CD4-positive, alpha-beta T cell treated with Interleukin-17A for 1 hour (primary cell): ENCODE measurements at regions not wholly inside any gene's neighbourhood (a gene's known extent, or its start where the extent isn't known, plus 50 kb on each side); places are given as distances from the start of the nearest gene placed in this dataset.
"Not testable (repeated sequence)": the region's sequence is repeated elsewhere in the genome, so short reads cannot be mapped to it uniquely, and the experiment has no call there.

Experiments
- DNase-seq: peaks from one replicate; pipeline ENCODE4 v3.0.0-alpha.2; 2020

- DNase-seq: no peak
Measured at GRCh38 chrX:50967736-50968135, 57.2 kb downstream of the BMP15 start.

- not testable (repeated sequence) for DNase-seq
Measured at GRCh38 chrX:50968871-50969635, 58.5 kb downstream of the BMP15 start.

GRCh38 chrX:50971395-50971794 lies 60.9 kb downstream of the BMP15 start:
- DNase-seq: no peak

GRCh38 chrX:50973199-50973598 lies 62.7 kb downstream of the BMP15 start:
- DNase-seq: no peak

GRCh38 chrX:50978920-50979682 lies 68.6 kb downstream of the BMP15 start:
- DNase-seq: no peak

- no peak for DNase-seq
Measured at GRCh38 chrX:50980251-50980650, 69.7 kb downstream of the BMP15 start.

- DNase-seq: peak; percentile 1
Measured at GRCh38 chrX:50988649-50989048, 78.1 kb downstream of the BMP15 start.

GRCh38 chrX:50996930-50997329 lies 86.4 kb downstream of the BMP15 start:
- DNase-seq: no peak

GRCh38 chrX:51000384-51000783 lies 89.8 kb downstream of the BMP15 start:
- DNase-seq: not testable (repeated sequence)

- DNase-seq: not testable (repeated sequence)
Measured at GRCh38 chrX:51001733-51002632, 91.4 kb downstream of the BMP15 start.

- no peak for DNase-seq
Measured at GRCh38 chrX:51006064-51006463, 95.5 kb downstream of the BMP15 start.

GRCh38 chrX:51024106-51024696 lies 113.7 kb downstream of the BMP15 start:
- no peak for DNase-seq

GRCh38 chrX:51026862-51027261 lies 116.3 kb downstream of the BMP15 start:
- DNase-seq: no peak

GRCh38 chrX:51035746-51036145 lies 125.2 kb downstream of the BMP15 start:
- DNase-seq: no peak

- no peak for DNase-seq
Measured at GRCh38 chrX:51047950-51048349, 137.4 kb downstream of the BMP15 start.

GRCh38 chrX:51053741-51054140 lies 143.2 kb downstream of the BMP15 start:
- no peak for DNase-seq

GRCh38 chrX:51098046-51098445 lies 187.5 kb downstream of the BMP15 start:
- DNase-seq: no peak

- DNase-seq: not testable (repeated sequence)
Measured at GRCh38 chrX:51119058-51119926, 208.8 kb downstream of the BMP15 start.

GRCh38 chrX:51125743-51126142 lies 206.9 kb upstream of the NUDT10 start:
- DNase-seq: not testable (repeated sequence)

- peak; percentile 19 for DNase-seq
Measured at GRCh38 chrX:51144828-51145442, 187.7 kb upstream of the NUDT10 start.

GRCh38 chrX:51148848-51149247 lies 183.8 kb upstream of the NUDT10 start:
- no peak for DNase-seq
